ENCODE measurements at regions not wholly inside any gene's neighbourhood (a gene's known extent, or its start where the extent isn't known, plus 50 kb on each side); places are given as distances from the start of the nearest gene placed in this dataset.
A peak's percentile ranks its signal among the peaks of the same experiment; 100 is the strongest.

- TF ChIP-seq POLR2A (IDR thresholded peaks at IDR 0.05) (no peak), CTCF (IDR thresholded peaks at IDR 0.05) (no peak)
- intact Hi-C loops (cut with DNase I; ENCODE audit: low total_unique reads): no loop called here
- H3K36me3 ChIP-seq: no peaks in the 10 kb centered on the region
Measured at GRCh38 chr21:39061766-39062165, 121.5 kb downstream of the PSMG1 start.

GRCh38 chr21:39060485-39061083 lies 122.7 kb downstream of the PSMG1 start:
- no peak for DNase-seq
- Histone ChIP-seq H3K4me3 (no peak overlapping the region), H3K36me3 (no peaks in the 10 kb centered on the region)

More at GRCh38 chr21:39061766-39062165, 121.5 kb downstream of the PSMG1 start:
- Histone ChIP-seq H3K4me3 (no peak overlapping the region), H3K27ac (no peak overlapping the region), H3K4me1 (no peaks in the 10 kb centered on the region), H3K27me3 (no peaks in the 10 kb centered on the region), H3K9me3 (no peaks in the 10 kb centered on the region)
- DNase-seq: no peak

GRCh38 chr21:39057121-39057520 lies 126.1 kb downstream of the PSMG1 start:
- no peaks in the 10 kb centered on the region for H3K4me1 ChIP-seq
- peak overlapping the region in 1 of 2 donors; percentile 12 for H3K27ac ChIP-seq
- no peak overlapping the region for H3K4me3 ChIP-seq
- DNase-seq: no peak
- H3K27me3 ChIP-seq: no peaks in the 10 kb centered on the region
- no peaks in the 10 kb centered on the region for H3K36me3 ChIP-seq
- H3K9me3 ChIP-seq: no peaks in the 10 kb centered on the region
- no peak for TF ChIP-seq CTCF (IDR thresholded peaks at IDR 0.05)
- TF ChIP-seq POLR2A (IDR thresholded peaks at IDR 0.05): no peak
- intact Hi-C loops (cut with DNase I; ENCODE audit: low total_unique reads): no loop called here

More at GRCh38 chr21:39060485-39061083, 122.7 kb downstream of the PSMG1 start:
- intact Hi-C loops (cut with DNase I; ENCODE audit: low total_unique reads): no loop called here
- Histone ChIP-seq H3K27me3 (no peaks in the 10 kb centered on the region), H3K4me1 (no peaks in the 10 kb centered on the region), H3K9me3 (no peaks in the 10 kb centered on the region), H3K27ac (no peak overlapping the region)
- TF ChIP-seq POLR2A (IDR thresholded peaks at IDR 0.05): no peak
- TF ChIP-seq CTCF (IDR thresholded peaks at IDR 0.05): no peak

- H3K36me3 ChIP-seq: no peaks in the 10 kb centered on the region
- peak overlapping the region in 1 of 2 donors; percentile 12 for H3K27ac ChIP-seq
- TF ChIP-seq POLR2A (IDR thresholded peaks at IDR 0.05): no peak
- no peak for TF ChIP-seq CTCF (IDR thresholded peaks at IDR 0.05)
- intact Hi-C loops (cut with DNase I; ENCODE audit: low total_unique reads): no loop called here
- no peaks in the 10 kb centered on the region for H3K4me1 ChIP-seq
- H3K27me3 ChIP-seq: no peaks in the 10 kb centered on the region
- no peak for DNase-seq
- H3K9me3 ChIP-seq: no peaks in the 10 kb centered on the region
- H3K4me3 ChIP-seq: no peak overlapping the region
Measured at GRCh38 chr21:39056636-39057035, 126.6 kb downstream of the PSMG1 start.

- H3K27me3 ChIP-seq: no peaks in the 10 kb centered on the region
- TF ChIP-seq CTCF (IDR thresholded peaks at IDR 0.05) (no peak), POLR2A (IDR thresholded peaks at IDR 0.05) (no peak)
- no peak for DNase-seq
- no peaks in the 10 kb centered on the region for H3K9me3 ChIP-seq
- no peaks in the 10 kb centered on the region for H3K4me1 ChIP-seq
- no peaks in the 10 kb centered on the region for H3K36me3 ChIP-seq
- intact Hi-C loops (cut with DNase I; ENCODE audit: low total_unique reads): no loop called here
- H3K27ac ChIP-seq: peak overlapping the region; percentile 44 to 64
- no peak overlapping the region for H3K4me3 ChIP-seq
Measured at GRCh38 chr21:39055167-39055767, 128.0 kb downstream of the PSMG1 start.
